AG04450 (cell line): ENCODE measurements at regions not wholly inside any gene's neighbourhood (a gene's known extent, or its start where the extent isn't known, plus 50 kb on each side); places are given as distances from the start of the nearest gene placed in this dataset.
A peak's percentile ranks its signal among the peaks of the same experiment; 100 is the strongest.

Source experiments
- CTCF ChIA-PET: fragments of 300-600, 350-600 bp; formaldehyde crosslinking; extraction: SDS; loops from one replicate; lab custom pipeline; 2022; ENCODE audit warnings: antibody characterized with exemption, inconsistent platforms; lab: Charles Lee
- POLR2A ChIA-PET: fragments of 350-600 bp; formaldehyde crosslinking; extraction: SDS; loops from one replicate; lab custom pipeline; 2021; ENCODE audit warnings: antibody characterized with exemption, inconsistent platforms; lab: Yijun Ruan, JAX
- DNase-seq: peaks from one replicate; pipeline ENCODE4 v3.0.0-alpha.2; 2011; ENCODE audit warnings: low read depth, low spot score
- H3K27ac ChIP-seq: one replicate; pipeline ENCODE4 v1.5.1; 2012; ENCODE audit warnings: low read depth, low read length, control low read depth
- H3K27me3 ChIP-seq: one replicate; pipeline ENCODE4 v1.6.0; 2012; ENCODE audit warnings: low read length; ENCODE audit not compliant: control insufficient read depth, insufficient read depth
- H3K4me3 ChIP-seq: 2 replicates; pipeline ENCODE4 v1.5.1; 2011; ENCODE audit warnings: mild to moderate bottlenecking, low read depth, low read length, control low read depth
- H3K9me3 ChIP-seq: 2 replicates; pipeline ENCODE4 v1.5.1; 2012; ENCODE audit warnings: low read length; ENCODE audit not compliant: control insufficient read depth, insufficient read depth
- CTCF ChIP-seq: IDR thresholded peaks from 2 replicates; pipeline ENCODE4 v1.5.1; 2011; ENCODE audit warnings: low read depth, low read length, control low read depth, inconsistent platforms

GRCh38 chr10:44724415-44725174 is 186.5 kb upstream of the TMEM72 start:
- no peaks in the 10 kb centered on the region for H3K9me3 ChIP-seq
- TF ChIP-seq CTCF = no peak
- no peak overlapping the region for H3K4me3 ChIP-seq
- no peak overlapping the region for H3K27ac ChIP-seq
- CTCF ChIA-PET = no interaction called here
- no peaks in the 10 kb centered on the region for H3K27me3 ChIP-seq
- POLR2A ChIA-PET = no interaction called here
- no peak for DNase-seq

- Histone ChIP-seq H3K9me3 (no peaks in the 10 kb centered on the region), H3K27ac (no peak overlapping the region), H3K27me3 (no peaks in the 10 kb centered on the region), H3K4me3 (no peak overlapping the region)
- POLR2A ChIA-PET = no interaction called here
- CTCF ChIA-PET = interaction anchor here (1.2 kb wide), 1 partner anchor 9 kb away, joined by 4 read pairs; no protein-coding TSS in a partner anchor
- no peak for TF ChIP-seq CTCF
- no peak for DNase-seq
Observed at GRCh38 chr10:44725404-44725803, 185.7 kb upstream of the TMEM72 start.

- H3K27me3 ChIP-seq = no peaks in the 10 kb centered on the region
- ChIA-PET CTCF (interaction anchor here (1.1 kb wide), 1 partner anchor 127 kb away, joined by 6 read pairs; no protein-coding TSS in a partner anchor), POLR2A (interaction anchor here (0.6 kb wide), 1 partner anchor 1296 kb away, joined by 4 read pairs; no protein-coding TSS in a partner anchor)
- H3K27ac ChIP-seq = no peak overlapping the region
- DNase-seq = no peak
- no peak for TF ChIP-seq CTCF
- no peak overlapping the region for H3K4me3 ChIP-seq
- H3K9me3 ChIP-seq = no peaks in the 10 kb centered on the region
Observed at GRCh38 chr10:44731283-44731682, 179.9 kb upstream of the TMEM72 start.

GRCh38 chr10:44733501-44734488 is 177.3 kb upstream of the TMEM72 start:
- POLR2A ChIA-PET = no interaction called here
- peak; percentile 66 for TF ChIP-seq CTCF

More at GRCh38 chr10:44733501-44734488, 177.3 kb upstream of the TMEM72 start:
- Histone ChIP-seq H3K27me3 (no peaks in the 10 kb centered on the region), H3K9me3 (no peaks in the 10 kb centered on the region), H3K27ac (no peak overlapping the region), H3K4me3 (no peak overlapping the region)
- CTCF ChIA-PET = interaction anchor here (0.7 to 1.9 kb wide), 17 partner anchors 8 to 347 kb away, joined by 3 to 24 read pairs (median 4); no protein-coding TSS in a partner anchor
- no peak for DNase-seq
